HL-60 (cell line): ENCODE measurements at regions not wholly inside any gene's neighbourhood (a gene's known extent, or its start where the extent isn't known, plus 50 kb on each side); places are given as distances from the start of the nearest gene placed in this dataset.

Source experiments
- DNase-seq, 2 experiments: peaks; one replicate each; pipeline ENCODE4 v3.0.0-alpha.2; 2010 to 2020; ENCODE audit warnings: low read depth in 1 of 2, low spot score in 1 of 2
- H3K27ac ChIP-seq: fragments of 250-450 bp; sonication (Bioruptor Pico); replicated peaks from 2 replicates; pipeline ENCODE4 v1.5.1; 2020; ENCODE audit warnings: mild to moderate bottlenecking, moderate library complexity
- H3K27me3 ChIP-seq: fragments of 250-450 bp; sonication (Bioruptor Pico); 2 replicates; pipeline ENCODE4 v1.5.1; 2021; ENCODE audit warnings: mild to moderate bottlenecking, moderate library complexity; ENCODE audit not compliant: insufficient read depth, poor library complexity, severe bottlenecking
- H3K4me3 ChIP-seq: replicated peaks from 2 replicates; pipeline ENCODE4 v1.5.1; 2011; ENCODE audit warnings: mild to moderate bottlenecking, control low read depth, low read length; ENCODE audit not compliant: insufficient read depth
- GABPA ChIP-seq: IDR thresholded peaks from 2 replicates; pipeline ENCODE4 v1.6.1; 2012; ENCODE audit warnings: low read depth
- POLR2AphosphoS5 ChIP-seq: IDR thresholded peaks from 2 replicates; pipeline ENCODE4 v1.6.1; 2012; ENCODE audit warnings: low read depth
- SPI1 ChIP-seq: IDR thresholded peaks from 2 replicates; pipeline ENCODE4 v1.6.1; 2012; ENCODE audit warnings: low read depth, mild to moderate bottlenecking, borderline replicate concordance
- TF ChIP-seq, protein P1 (sequence below): IDR thresholded peaks from 2 replicates; pipeline ENCODE4 v1.6.1; 2012; ENCODE audit warnings: low read depth; ENCODE audit not compliant: insufficient replicate concordance
- TF ChIP-seq, protein P2 (sequence below): IDR thresholded peaks from one replicate; pipeline ENCODE4 v1.5.1; 2011; ENCODE audit warnings: low read length, control low read depth, inconsistent platforms; ENCODE audit not compliant: insufficient read depth

DNA sequence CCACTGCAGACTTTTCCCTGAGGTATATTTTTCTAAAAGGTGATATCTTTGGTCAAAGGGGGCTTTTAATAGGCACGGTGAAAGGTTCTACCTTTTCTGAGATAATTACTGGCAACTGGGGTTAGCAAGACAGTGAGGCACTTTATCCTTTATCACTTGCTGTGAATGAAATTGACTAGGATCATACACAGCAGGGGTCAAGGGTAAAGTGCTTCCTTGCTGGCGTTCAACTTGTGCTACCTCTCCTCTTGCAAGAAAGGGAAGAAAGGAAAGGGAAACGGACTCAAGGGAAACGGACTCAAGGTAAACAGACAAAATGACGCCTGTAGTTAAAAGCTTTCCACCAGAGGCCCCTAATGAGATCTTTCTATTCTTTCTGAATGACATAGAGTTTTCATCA lies 78.6 kb upstream of the RAPGEF2 start:
- TF ChIP-seq, protein P1, sequence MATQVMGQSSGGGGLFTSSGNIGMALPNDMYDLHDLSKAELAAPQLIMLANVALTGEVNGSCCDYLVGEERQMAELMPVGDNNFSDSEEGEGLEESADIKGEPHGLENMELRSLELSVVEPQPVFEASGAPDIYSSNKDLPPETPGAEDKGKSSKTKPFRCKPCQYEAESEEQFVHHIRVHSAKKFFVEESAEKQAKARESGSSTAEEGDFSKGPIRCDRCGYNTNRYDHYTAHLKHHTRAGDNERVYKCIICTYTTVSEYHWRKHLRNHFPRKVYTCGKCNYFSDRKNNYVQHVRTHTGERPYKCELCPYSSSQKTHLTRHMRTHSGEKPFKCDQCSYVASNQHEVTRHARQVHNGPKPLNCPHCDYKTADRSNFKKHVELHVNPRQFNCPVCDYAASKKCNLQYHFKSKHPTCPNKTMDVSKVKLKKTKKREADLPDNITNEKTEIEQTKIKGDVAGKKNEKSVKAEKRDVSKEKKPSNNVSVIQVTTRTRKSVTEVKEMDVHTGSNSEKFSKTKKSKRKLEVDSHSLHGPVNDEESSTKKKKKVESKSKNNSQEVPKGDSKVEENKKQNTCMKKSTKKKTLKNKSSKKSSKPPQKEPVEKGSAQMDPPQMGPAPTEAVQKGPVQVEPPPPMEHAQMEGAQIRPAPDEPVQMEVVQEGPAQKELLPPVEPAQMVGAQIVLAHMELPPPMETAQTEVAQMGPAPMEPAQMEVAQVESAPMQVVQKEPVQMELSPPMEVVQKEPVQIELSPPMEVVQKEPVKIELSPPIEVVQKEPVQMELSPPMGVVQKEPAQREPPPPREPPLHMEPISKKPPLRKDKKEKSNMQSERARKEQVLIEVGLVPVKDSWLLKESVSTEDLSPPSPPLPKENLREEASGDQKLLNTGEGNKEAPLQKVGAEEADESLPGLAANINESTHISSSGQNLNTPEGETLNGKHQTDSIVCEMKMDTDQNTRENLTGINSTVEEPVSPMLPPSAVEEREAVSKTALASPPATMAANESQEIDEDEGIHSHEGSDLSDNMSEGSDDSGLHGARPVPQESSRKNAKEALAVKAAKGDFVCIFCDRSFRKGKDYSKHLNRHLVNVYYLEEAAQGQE, result no peak
- TF ChIP-seq SPI1 (no peak), GABPA (no peak), POLR2AphosphoS5 (no peak)
- TF ChIP-seq, protein P2, sequence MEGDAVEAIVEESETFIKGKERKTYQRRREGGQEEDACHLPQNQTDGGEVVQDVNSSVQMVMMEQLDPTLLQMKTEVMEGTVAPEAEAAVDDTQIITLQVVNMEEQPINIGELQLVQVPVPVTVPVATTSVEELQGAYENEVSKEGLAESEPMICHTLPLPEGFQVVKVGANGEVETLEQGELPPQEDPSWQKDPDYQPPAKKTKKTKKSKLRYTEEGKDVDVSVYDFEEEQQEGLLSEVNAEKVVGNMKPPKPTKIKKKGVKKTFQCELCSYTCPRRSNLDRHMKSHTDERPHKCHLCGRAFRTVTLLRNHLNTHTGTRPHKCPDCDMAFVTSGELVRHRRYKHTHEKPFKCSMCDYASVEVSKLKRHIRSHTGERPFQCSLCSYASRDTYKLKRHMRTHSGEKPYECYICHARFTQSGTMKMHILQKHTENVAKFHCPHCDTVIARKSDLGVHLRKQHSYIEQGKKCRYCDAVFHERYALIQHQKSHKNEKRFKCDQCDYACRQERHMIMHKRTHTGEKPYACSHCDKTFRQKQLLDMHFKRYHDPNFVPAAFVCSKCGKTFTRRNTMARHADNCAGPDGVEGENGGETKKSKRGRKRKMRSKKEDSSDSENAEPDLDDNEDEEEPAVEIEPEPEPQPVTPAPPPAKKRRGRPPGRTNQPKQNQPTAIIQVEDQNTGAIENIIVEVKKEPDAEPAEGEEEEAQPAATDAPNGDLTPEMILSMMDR, result no peak
- H3K4me3 ChIP-seq, result no peak overlapping the region
- DNase-seq, result no peak
- H3K27ac ChIP-seq, result no peak overlapping the region
- H3K27me3 ChIP-seq, result no peaks in the 10 kb centered on the region

DNA sequence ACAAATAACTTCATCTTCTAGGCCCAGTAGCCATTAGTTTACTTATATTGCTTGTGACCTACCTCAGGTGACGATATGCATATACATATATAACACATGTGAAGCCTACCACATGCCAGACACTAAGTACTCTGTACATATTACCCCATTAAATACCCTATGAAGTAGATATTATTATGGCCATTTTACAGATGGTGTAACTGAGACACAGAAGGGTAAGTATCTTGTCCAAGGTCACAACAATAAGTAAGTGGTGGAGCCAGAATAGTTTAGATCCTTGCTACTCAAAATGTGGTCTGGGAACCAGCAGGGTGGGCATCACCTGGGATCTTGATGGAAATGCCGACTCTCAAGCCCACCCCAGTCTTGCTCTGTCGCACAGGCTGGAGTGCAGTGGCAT lies 78.1 kb upstream of the RAPGEF2 start:
- no peak for DNase-seq
- TF ChIP-seq, protein P1, result no peak
- TF ChIP-seq SPI1 (no peak), POLR2AphosphoS5 (no peak), GABPA (no peak)
- TF ChIP-seq, protein P2, result no peak
- no peaks in the 10 kb centered on the region for H3K27me3 ChIP-seq
- H3K27ac ChIP-seq, result no peak overlapping the region
- no peak overlapping the region for H3K4me3 ChIP-seq

DNA sequence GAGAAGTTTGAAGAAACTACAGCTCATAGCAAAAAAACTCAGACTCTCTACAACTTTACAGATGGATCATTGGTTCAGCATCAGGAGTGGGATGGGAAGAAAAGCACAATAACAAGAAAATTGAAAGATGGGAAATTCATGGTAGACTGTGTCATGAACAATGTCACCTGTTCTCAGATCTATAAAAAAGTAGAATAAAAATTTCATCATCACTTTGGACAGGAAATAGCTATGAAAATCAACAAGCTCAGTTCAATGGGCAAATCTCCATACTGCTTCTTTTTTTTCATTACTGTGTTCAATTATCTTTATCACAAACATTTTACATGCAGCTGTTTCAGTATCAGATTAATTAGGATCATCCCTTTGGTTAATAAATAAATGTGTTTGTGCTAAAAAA lies 76.5 kb upstream of the RAPGEF2 start:
- no peak overlapping the region for H3K4me3 ChIP-seq
- no peak for DNase-seq
- no peaks in the 10 kb centered on the region for H3K27me3 ChIP-seq
- no peak for TF ChIP-seq POLR2AphosphoS5
- TF ChIP-seq, protein P2, result no peak
- no peak for TF ChIP-seq GABPA
- TF ChIP-seq, protein P1, result no peak
- TF ChIP-seq SPI1, result no peak
- no peak overlapping the region for H3K27ac ChIP-seq
